Fibroblast of pulmonary artery (primary cell): ENCODE measurements at regions not wholly inside any gene's neighbourhood (a gene's known extent, or its start where the extent isn't known, plus 50 kb on each side); places are given as distances from the start of the nearest gene placed in this dataset.
"Not testable (repeated sequence)": the region's sequence is repeated elsewhere in the genome, so short reads cannot be mapped to it uniquely, and the experiment has no call there.

Experiments used
- DNase-seq: peaks from one replicate; pipeline ENCODE4 v3.0.0-alpha.2; 2010; ENCODE audit warnings: low read depth
- H3K4me3 ChIP-seq: replicated peaks from 2 replicates; pipeline ENCODE4 v1.5.1; 2011; ENCODE audit warnings: low read depth, mild to moderate bottlenecking, control low read depth, low read length, moderate library complexity
- TF ChIP-seq, protein P1 (sequence below): IDR thresholded peaks from 2 replicates; pipeline ENCODE4 v1.5.1; 2011; ENCODE audit warnings: mild to moderate bottlenecking, control low read depth, low read length, inconsistent platforms; ENCODE audit errors: missing control alignments

DNA sequence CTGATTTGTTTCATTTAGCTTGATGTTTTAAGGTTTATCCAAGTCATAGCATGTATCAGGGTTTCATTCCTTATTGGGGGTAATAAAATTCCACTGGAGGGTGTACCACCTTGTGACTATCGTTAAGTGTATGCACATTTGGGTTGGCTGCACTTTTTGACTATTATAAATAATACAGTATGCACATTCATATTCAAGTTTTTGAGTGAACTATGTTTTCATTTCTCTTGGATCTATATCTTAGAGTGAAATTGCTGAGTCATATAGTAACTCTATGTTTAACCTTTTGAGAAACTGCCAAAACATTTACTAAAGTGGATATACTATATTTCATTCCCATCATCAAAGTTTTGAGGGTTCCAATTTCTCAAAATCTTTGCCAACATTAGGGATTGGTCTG, 952.7 kb downstream of the TDRD15 start:
- no peak overlapping the region for H3K4me3 ChIP-seq
- TF ChIP-seq, protein P1, sequence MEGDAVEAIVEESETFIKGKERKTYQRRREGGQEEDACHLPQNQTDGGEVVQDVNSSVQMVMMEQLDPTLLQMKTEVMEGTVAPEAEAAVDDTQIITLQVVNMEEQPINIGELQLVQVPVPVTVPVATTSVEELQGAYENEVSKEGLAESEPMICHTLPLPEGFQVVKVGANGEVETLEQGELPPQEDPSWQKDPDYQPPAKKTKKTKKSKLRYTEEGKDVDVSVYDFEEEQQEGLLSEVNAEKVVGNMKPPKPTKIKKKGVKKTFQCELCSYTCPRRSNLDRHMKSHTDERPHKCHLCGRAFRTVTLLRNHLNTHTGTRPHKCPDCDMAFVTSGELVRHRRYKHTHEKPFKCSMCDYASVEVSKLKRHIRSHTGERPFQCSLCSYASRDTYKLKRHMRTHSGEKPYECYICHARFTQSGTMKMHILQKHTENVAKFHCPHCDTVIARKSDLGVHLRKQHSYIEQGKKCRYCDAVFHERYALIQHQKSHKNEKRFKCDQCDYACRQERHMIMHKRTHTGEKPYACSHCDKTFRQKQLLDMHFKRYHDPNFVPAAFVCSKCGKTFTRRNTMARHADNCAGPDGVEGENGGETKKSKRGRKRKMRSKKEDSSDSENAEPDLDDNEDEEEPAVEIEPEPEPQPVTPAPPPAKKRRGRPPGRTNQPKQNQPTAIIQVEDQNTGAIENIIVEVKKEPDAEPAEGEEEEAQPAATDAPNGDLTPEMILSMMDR: no peak
- DNase-seq: no peak

DNA sequence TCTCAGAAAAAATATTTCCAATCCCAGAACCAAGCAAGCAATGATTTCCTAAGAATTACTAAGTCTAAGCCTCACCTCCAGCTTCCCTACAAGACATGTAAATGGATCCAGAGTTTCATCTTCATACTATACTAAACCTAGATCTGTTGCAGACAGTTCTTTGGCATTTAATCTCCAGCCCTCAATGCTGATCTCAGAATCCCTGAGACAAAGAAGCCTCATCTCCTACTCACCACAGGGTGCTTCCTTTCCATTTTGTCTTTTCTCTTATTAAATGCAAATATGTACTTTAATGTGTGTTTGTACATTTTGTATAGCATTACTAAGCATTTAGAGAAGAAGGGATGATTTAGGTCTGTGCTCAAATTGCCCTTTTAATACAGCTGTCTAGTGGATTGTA, 954.9 kb downstream of the TDRD15 start:
- no peak for DNase-seq
- TF ChIP-seq, protein P1: no peak
- H3K4me3 ChIP-seq: no peak overlapping the region

DNA sequence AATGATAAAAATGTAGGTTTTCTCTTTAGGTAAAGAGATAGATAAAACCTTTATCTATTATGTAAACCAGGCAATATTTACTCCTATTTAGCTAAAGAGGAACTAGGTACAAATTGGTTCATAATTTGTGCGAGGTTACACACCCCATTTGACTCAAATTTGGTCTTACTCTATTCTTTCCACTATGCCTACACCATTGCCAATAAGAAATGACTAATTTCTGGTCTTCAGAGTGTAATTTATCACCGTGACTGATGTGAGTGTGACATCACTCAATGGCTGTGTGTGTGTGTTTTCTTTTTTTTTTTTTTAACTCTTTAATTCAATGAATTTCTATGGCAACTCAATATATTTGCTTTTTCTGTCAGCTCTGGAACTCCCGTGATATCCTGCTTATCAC, 955.8 kb downstream of the TDRD15 start:
- TF ChIP-seq, protein P1: no peak
- no peak for DNase-seq
- H3K4me3 ChIP-seq: no peak overlapping the region

DNA sequence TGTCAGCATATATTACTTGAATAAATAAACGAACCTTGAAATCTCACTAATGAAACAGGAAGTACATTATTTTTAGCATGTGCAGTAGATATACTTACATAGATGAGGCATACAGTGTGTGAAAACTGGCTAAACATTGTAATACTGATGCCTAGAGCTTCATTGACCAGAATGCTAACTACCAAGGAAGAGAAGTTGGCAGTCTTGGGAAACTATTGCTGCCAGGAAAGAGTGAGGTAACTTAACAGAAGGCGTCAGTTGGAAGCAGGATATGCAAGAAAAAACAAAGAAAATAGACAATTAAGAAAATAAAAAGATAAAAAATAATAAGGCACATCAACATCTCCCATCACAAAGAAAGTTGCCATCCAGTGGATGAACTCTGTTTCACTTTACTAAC, 963.0 kb downstream of the TDRD15 start:
- TF ChIP-seq, protein P1: no peak
- DNase-seq: no peak

DNA sequence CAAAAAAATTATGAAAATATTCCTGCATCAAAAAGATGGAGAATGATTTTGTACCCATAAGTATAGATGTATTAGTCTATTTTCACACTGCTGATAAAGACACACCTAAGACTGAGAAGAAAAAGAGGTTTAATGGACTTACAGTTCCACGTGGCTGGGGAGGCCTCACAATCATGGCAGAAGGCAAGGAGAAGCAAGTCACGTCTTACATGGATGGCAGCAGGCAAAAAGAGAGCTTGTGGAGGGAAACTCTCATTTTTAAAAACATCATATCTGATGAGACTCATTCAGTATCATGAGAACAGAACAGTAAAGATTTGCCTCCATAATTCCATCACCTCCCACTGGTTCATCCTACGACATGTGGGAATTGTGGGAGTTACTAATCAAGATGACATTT, 979.8 kb downstream of the TDRD15 start:
- not testable (repeated sequence) for DNase-seq, H3K4me3 ChIP-seq

More for the DNA sequence above, 963.0 kb downstream of the TDRD15 start:
- no peak overlapping the region for H3K4me3 ChIP-seq

DNA sequence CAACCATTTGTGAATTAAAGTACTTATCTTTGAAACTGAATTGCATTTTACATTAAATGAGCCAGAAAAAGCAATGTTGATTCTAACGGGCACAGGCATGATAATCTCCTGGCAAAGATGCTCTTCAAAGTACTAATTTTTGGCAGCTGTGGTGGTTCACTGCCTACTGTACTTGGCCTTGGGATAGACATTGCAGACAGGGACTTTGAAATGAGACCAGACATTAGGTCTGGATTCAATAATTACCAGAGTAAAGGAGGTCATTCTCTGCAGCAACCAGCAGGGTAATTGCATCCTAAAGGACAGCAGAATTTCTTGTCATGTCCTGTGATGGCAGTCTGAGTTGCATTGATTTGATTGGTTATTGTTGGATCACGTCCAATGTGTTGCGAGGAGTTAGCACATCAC, 986.5 kb downstream of the TDRD15 start:
- H3K4me3 ChIP-seq: no peak overlapping the region
- no peak for DNase-seq
- TF ChIP-seq, protein P1: no peak

DNA sequence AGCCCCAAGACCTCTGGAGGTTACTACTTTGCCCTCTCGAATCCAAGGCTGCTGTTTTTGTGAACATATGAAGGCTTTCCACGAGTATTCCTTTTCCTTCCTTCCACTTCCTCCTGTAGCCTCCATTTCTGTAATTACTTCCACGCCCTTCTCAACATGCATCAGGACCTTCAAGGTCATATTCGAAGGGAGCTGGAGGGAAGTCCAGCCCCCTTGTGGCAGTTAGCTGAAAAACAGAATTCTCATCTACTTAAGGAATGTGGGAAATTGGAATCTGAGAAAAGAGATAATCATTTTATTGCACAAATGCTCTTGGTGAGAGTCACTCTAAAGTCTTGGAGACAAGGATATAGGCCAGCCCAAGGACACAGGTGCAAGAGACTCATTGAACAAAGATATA, 1000.2 kb downstream of the TDRD15 start:
- TF ChIP-seq, protein P1: no peak
- H3K4me3 ChIP-seq: no peak overlapping the region
- DNase-seq: peak; percentile 0

DNA sequence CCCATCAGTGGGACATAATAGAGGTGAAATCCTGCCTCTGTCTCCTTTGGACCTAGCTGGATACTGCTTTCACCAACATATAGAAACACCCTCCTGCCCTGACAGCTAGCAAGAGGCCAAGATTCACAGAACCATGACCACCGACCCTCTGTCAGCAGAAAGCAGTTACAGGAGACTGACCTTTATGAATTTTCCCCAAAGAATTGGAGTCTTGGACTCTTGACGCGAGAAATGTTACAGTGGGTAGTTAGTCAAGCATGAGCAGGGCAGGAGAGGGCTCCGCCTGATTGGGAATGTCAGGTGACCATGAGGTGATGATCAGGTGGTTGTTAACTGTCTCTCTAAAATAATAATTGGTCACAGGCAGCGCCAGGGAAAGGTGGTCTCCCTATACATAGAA, 1002.3 kb downstream of the TDRD15 start:
- TF ChIP-seq, protein P1: no peak
- no peak overlapping the region for H3K4me3 ChIP-seq
- no peak for DNase-seq
